ENCODE measurements at regions not wholly inside any gene's neighbourhood (a gene's known extent, or its start where the extent isn't known, plus 50 kb on each side); places are given as distances from the start of the nearest gene placed in this dataset.

DNA sequence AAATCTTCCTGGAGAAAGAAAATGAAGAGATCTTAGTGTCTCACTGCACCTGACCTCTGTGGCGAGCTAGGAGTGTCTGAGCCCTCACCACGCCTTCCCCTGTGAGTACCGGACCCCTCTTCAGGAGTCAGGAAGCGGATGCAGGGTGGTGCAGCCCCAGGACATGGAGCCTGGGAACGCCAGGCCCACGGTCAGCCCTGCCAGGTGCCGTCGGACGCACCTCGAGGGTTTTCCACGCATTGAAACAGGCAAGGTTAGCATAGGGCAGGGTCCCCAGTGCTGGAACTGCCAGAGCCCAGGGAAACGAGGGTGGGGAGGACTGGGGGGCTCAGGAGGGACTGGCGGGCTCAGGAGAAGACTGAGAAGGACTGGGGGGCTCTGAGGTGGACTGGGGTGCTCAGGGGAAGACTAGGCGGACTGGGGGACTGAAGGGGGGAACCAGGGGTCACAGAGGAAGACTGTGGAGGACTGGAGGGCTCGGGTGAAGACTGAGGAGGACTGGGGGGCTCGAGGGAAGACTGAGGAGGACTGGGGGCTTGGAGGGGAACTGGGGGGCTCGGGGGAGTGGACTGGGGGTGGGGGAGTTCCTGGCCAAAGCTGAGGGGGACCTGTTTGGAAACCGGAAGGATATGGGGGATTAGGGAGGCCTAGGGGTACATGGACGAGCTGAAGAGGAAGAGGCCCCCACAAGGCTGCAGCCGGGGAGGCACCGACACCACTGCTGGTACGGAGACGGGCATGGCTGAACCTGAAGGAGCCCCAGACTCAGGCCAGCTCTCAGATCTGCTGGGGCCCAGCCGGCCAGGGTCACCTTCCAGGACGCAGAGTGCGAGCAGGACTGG, 65.2 kb upstream of the SNTG2 start:
- H3K27me3 ChIP-seq (replicated peaks in 1 of 4; ENCODE audit: control extremely low read depth in 1 of 4, control insufficient read depth in 3 of 4, insufficient read depth in 4 of 4, low read length in 3 of 4), result peaks cover 0 to 8% (median 2%) of the 10 kb centered on the region in 4 experiments
- no peaks in the 10 kb centered on the region for H3K9me3 ChIP-seq (ENCODE audit: control extremely low read depth in 1 of 3, control insufficient read depth in 2 of 3, insufficient read depth in 1 of 3, low read length in 2 of 3)
- H3K9me3 Mint-ChIP-seq (ENCODE audit: insufficient read depth), result no peaks in the 10 kb centered on the region
- H3K79me2 ChIP-seq (ENCODE audit: control insufficient read depth, insufficient read depth, low read length), result no peaks in the 10 kb centered on the region
- H3K27ac ChIP-seq (ENCODE audit: low read length in 2 of 2), result no peak overlapping the region
- intact Hi-C loops (cut with micrococcal nuclease), result no loop called here
- H3K4me2 ChIP-seq (replicated peaks; ENCODE audit: low read depth, low read length, poor library complexity, severe bottlenecking), result no peak overlapping the region
- H3K36me3 ChIP-seq (replicated peaks in 1 of 2; ENCODE audit: control extremely low read depth in 1 of 2, control insufficient read depth in 1 of 2, extremely low read depth in 1 of 2, insufficient read depth in 2 of 2, low read length in 1 of 2), result no peaks in the 10 kb centered on the region
- TF ChIP-seq, protein P1, sequence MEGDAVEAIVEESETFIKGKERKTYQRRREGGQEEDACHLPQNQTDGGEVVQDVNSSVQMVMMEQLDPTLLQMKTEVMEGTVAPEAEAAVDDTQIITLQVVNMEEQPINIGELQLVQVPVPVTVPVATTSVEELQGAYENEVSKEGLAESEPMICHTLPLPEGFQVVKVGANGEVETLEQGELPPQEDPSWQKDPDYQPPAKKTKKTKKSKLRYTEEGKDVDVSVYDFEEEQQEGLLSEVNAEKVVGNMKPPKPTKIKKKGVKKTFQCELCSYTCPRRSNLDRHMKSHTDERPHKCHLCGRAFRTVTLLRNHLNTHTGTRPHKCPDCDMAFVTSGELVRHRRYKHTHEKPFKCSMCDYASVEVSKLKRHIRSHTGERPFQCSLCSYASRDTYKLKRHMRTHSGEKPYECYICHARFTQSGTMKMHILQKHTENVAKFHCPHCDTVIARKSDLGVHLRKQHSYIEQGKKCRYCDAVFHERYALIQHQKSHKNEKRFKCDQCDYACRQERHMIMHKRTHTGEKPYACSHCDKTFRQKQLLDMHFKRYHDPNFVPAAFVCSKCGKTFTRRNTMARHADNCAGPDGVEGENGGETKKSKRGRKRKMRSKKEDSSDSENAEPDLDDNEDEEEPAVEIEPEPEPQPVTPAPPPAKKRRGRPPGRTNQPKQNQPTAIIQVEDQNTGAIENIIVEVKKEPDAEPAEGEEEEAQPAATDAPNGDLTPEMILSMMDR (IDR thresholded peaks at IDR 0.05), result no peak
- no peak for TF ChIP-seq EZH2 (IDR thresholded peaks at IDR 0.05; ENCODE audit: borderline replicate concordance, insufficient read depth, low read depth, low read length, poor library complexity, severe bottlenecking)
- no peak overlapping the region for H3K4me3 ChIP-seq (ENCODE audit: control extremely low read depth in 1 of 5, extremely low read depth in 1 of 5, insufficient read depth in 1 of 5, low read depth in 2 of 5, low read length in 4 of 5)
- H3K27ac Mint-ChIP-seq, result no peak overlapping the region
- no peak overlapping the region for H2AFZ ChIP-seq (ENCODE audit: insufficient read depth, low read depth, low read length, poor library complexity, severe bottlenecking)
- no peak overlapping the region for H3K4me3 Mint-ChIP-seq
- CTCF ChIA-PET, result no interaction called here
- no peak overlapping the region for H3K9ac ChIP-seq (ENCODE audit: low read length)
- DNase-seq (no peak), ATAC-seq (ENCODE audit: low read depth) (no peak)
- WGBS (ENCODE audit: insufficient coverage), result 76% methylated on average over 23 of the region's 26 CpGs
- POLR2A ChIA-PET, result no interaction called here
- no peaks in the 10 kb centered on the region for H3K4me1 Mint-ChIP-seq
- peaks cover 27% of the 10 kb centered on the region for H3K27me3 Mint-ChIP-seq
- H4K20me1 ChIP-seq (ENCODE audit: control insufficient read depth, insufficient read depth, low read length, poor library complexity, severe bottlenecking), result no peaks in the 10 kb centered on the region
- no peaks in the 10 kb centered on the region for H3K4me1 ChIP-seq (ENCODE audit: control insufficient read depth in 2 of 2, insufficient read depth in 2 of 2, low read length in 2 of 2)
